ENCODE measurements at regions not wholly inside any gene's neighbourhood (a gene's known extent, or its start where the extent isn't known, plus 50 kb on each side); places are given as distances from the start of the nearest gene placed in this dataset.

DNA sequence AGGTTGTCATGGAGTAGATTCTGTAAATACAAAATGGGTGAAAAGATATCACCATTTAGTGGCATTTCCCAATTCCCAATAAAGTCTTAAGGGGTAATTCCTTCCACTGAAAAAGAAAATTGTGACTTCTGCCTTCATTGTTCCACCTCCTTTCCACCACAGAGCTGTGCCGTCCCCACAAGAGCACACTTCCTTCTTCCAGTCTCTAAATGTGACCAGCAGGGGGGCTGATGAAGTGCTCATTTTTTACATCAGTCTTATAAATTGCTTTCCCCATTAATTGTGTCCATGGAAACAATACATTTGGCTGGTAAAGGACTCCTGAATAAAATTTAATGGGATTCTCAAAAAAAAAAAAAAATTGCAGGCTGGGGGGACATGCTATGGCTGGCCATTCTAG, 260.8 kb upstream of the PSMD7 start:
- no peaks in the 10 kb centered on the region for H3K36me3 ChIP-seq (ENCODE audit: insufficient read depth, low read length)
- H3K4me2 ChIP-seq (ENCODE audit: low read length): no peak overlapping the region
- H3K9me3 ChIP-seq (ENCODE audit: low read length): no peaks in the 10 kb centered on the region
- H3K4me1 ChIP-seq (ENCODE audit: insufficient read depth, low read length, severe bottlenecking): no peaks in the 10 kb centered on the region
- TF ChIP-seq CTCF (IDR thresholded peaks at IDR 0.05; ENCODE audit: low read length) (no peak), EZH2 (IDR thresholded peaks at IDR 0.05; ENCODE audit: borderline replicate concordance, low read length) (no peak)
- no peak overlapping the region for H3K27ac ChIP-seq (ENCODE audit: low read depth, low read length, poor library complexity, severe bottlenecking)
- H3K27me3 ChIP-seq (ENCODE audit: insufficient read depth, low read length): no peaks in the 10 kb centered on the region
- no peaks in the 10 kb centered on the region for H4K20me1 ChIP-seq (ENCODE audit: insufficient read depth, low read length)
- no peaks in the 10 kb centered on the region for H3K79me2 ChIP-seq (ENCODE audit: insufficient read depth, low read length)
- no peak overlapping the region for H3K4me3 ChIP-seq (ENCODE audit: low read depth, low read length, poor library complexity, severe bottlenecking)
- no peaks in the 10 kb centered on the region for H3F3A ChIP-seq (ENCODE audit: insufficient read depth, low read length)
- H3K9ac ChIP-seq (ENCODE audit: low read length): no peak overlapping the region
- H3K9me2 ChIP-seq (ENCODE audit: low read depth, low read length): no peaks in the 10 kb centered on the region
- H2AFZ ChIP-seq (ENCODE audit: low read length): no peak overlapping the region

- Histone ChIP-seq H3K27me3 (ENCODE audit: insufficient read depth, low read length) (no peaks in the 10 kb centered on the region), H3K4me3 (ENCODE audit: low read depth, low read length, poor library complexity, severe bottlenecking) (no peak overlapping the region), H3F3A (ENCODE audit: insufficient read depth, low read length) (no peaks in the 10 kb centered on the region), H3K79me2 (ENCODE audit: insufficient read depth, low read length) (no peaks in the 10 kb centered on the region), H3K27ac (ENCODE audit: low read depth, low read length, poor library complexity, severe bottlenecking) (no peak overlapping the region), H3K36me3 (ENCODE audit: insufficient read depth, low read length) (no peaks in the 10 kb centered on the region), H3K4me2 (ENCODE audit: low read length) (no peak overlapping the region), H2AFZ (ENCODE audit: low read length) (no peak overlapping the region), H3K9me2 (ENCODE audit: low read depth, low read length) (no peaks in the 10 kb centered on the region), H4K20me1 (ENCODE audit: insufficient read depth, low read length) (no peaks in the 10 kb centered on the region), H3K9ac (ENCODE audit: low read length) (no peak overlapping the region), H3K4me1 (ENCODE audit: insufficient read depth, low read length, severe bottlenecking) (no peaks in the 10 kb centered on the region), H3K9me3 (ENCODE audit: low read length) (no peaks in the 10 kb centered on the region)
- no peak for TF ChIP-seq EZH2 (IDR thresholded peaks at IDR 0.05; ENCODE audit: borderline replicate concordance, low read length)
- TF ChIP-seq CTCF (IDR thresholded peaks at IDR 0.05; ENCODE audit: low read length): peak; percentile 45
Observed at GRCh38 chr16:74034862-74035261, 261.8 kb upstream of the PSMD7 start.

GRCh38 chr16:74034200-74034599, 262.4 kb upstream of the PSMD7 start:
- H3K79me2 ChIP-seq (ENCODE audit: insufficient read depth, low read length): no peaks in the 10 kb centered on the region
- no peak overlapping the region for H3K4me3 ChIP-seq (ENCODE audit: low read depth, low read length, poor library complexity, severe bottlenecking)
- no peaks in the 10 kb centered on the region for H3F3A ChIP-seq (ENCODE audit: insufficient read depth, low read length)
- H3K4me1 ChIP-seq (ENCODE audit: insufficient read depth, low read length, severe bottlenecking): no peaks in the 10 kb centered on the region
- H3K27me3 ChIP-seq (ENCODE audit: insufficient read depth, low read length): no peaks in the 10 kb centered on the region
- no peaks in the 10 kb centered on the region for H3K36me3 ChIP-seq (ENCODE audit: insufficient read depth, low read length)
- TF ChIP-seq EZH2 (IDR thresholded peaks at IDR 0.05; ENCODE audit: borderline replicate concordance, low read length) (no peak), CTCF (IDR thresholded peaks at IDR 0.05; ENCODE audit: low read length) (no peak)
- H3K9me3 ChIP-seq (ENCODE audit: low read length): no peaks in the 10 kb centered on the region
- H2AFZ ChIP-seq (ENCODE audit: low read length): no peak overlapping the region
- no peaks in the 10 kb centered on the region for H4K20me1 ChIP-seq (ENCODE audit: insufficient read depth, low read length)
- H3K9ac ChIP-seq (ENCODE audit: low read length): no peak overlapping the region
- no peak overlapping the region for H3K27ac ChIP-seq (ENCODE audit: low read depth, low read length, poor library complexity, severe bottlenecking)
- H3K4me2 ChIP-seq (ENCODE audit: low read length): no peak overlapping the region
- H3K9me2 ChIP-seq (ENCODE audit: low read depth, low read length): no peaks in the 10 kb centered on the region
